HG03280 (cell line): ENCODE measurements at regions not wholly inside any gene's neighbourhood (a gene's known extent, or its start where the extent isn't known, plus 50 kb on each side); places are given as distances from the start of the nearest gene placed in this dataset.
"Not testable (repeated sequence)": the region's sequence is repeated elsewhere in the genome, so short reads cannot be mapped to it uniquely, and the experiment has no call there.

ENCODE experiments used
- ATAC-seq: cut with Tn5 transposase; IDR thresholded peaks from one replicate; pipeline ENCODE4 v1.9.1; 2021; ENCODE audit warnings: mild to moderate bottlenecking, moderate library complexity; ENCODE audit not compliant: unreplicated experiment

- ATAC-seq, result no peak
Observed at GRCh38 chr6:106728296-106728870, 99.0 kb downstream of the QRSL1 start.

GRCh38 chr6:106727480-106728149 is 98.2 kb downstream of the QRSL1 start:
- no peak for ATAC-seq

GRCh38 chr6:106724848-106725247 is 95.5 kb downstream of the QRSL1 start:
- no peak for ATAC-seq

- ATAC-seq, result no peak
Observed at GRCh38 chr6:106724337-106724736, 95.0 kb downstream of the QRSL1 start.

GRCh38 chr6:106723419-106723818 is 94.0 kb downstream of the QRSL1 start:
- not testable (repeated sequence) for ATAC-seq

- not testable (repeated sequence) for ATAC-seq
Observed at GRCh38 chr6:106721189-106721588, 91.8 kb downstream of the QRSL1 start.
